ENCODE measurements at regions not wholly inside any gene's neighbourhood (a gene's known extent, or its start where the extent isn't known, plus 50 kb on each side); places are given as distances from the start of the nearest gene placed in this dataset.
A peak's percentile ranks its signal among the peaks of the same experiment; 100 is the strongest.

GRCh38 chr14:71725922-71726579, 206.2 kb upstream of the RGS6 start:
- DNase-seq = no peak

- no peak for DNase-seq
These were observed 205.6 kb upstream of the RGS6 start for GRCh38 chr14:71726580-71727021.

GRCh38 chr14:71728386-71728785, 203.8 kb upstream of the RGS6 start:
- DNase-seq = no peak

GRCh38 chr14:71729596-71729995, 202.6 kb upstream of the RGS6 start:
- DNase-seq = no peak

- DNase-seq = no peak
These were observed 201.8 kb upstream of the RGS6 start for GRCh38 chr14:71730471-71730870.

- no peak for DNase-seq
These were observed 201.1 kb upstream of the RGS6 start for GRCh38 chr14:71731096-71731495.

GRCh38 chr14:71733210-71733883, 198.9 kb upstream of the RGS6 start:
- no peak for DNase-seq

- no peak for DNase-seq
These were observed 198.2 kb upstream of the RGS6 start for GRCh38 chr14:71734076-71734475.

- no peak for DNase-seq
These were observed 197.3 kb upstream of the RGS6 start for GRCh38 chr14:71734885-71735284.

GRCh38 chr14:71737760-71738159, 194.5 kb upstream of the RGS6 start:
- no peak for DNase-seq

- no peak for DNase-seq
These were observed 192.8 kb upstream of the RGS6 start for GRCh38 chr14:71739273-71739990.

GRCh38 chr14:71741241-71741640, 191.0 kb upstream of the RGS6 start:
- no peak for DNase-seq

GRCh38 chr14:71742485-71742884, 189.7 kb upstream of the RGS6 start:
- DNase-seq = no peak

- DNase-seq = no peak
These were observed 187.2 kb upstream of the RGS6 start for GRCh38 chr14:71745072-71745471.

- DNase-seq = no peak
These were observed 184.0 kb upstream of the RGS6 start for GRCh38 chr14:71748196-71748595.

GRCh38 chr14:71749613-71750238, 182.5 kb upstream of the RGS6 start:
- DNase-seq = no peak

- DNase-seq = no peak
These were observed 181.0 kb upstream of the RGS6 start for GRCh38 chr14:71751264-71751663.

- DNase-seq = no peak
These were observed 180.0 kb upstream of the RGS6 start for GRCh38 chr14:71752111-71752738.

GRCh38 chr14:71753126-71753830, 179.0 kb upstream of the RGS6 start:
- peak; percentile 46 for DNase-seq

GRCh38 chr14:71753976-71754375, 178.3 kb upstream of the RGS6 start:
- DNase-seq = no peak

GRCh38 chr14:71754422-71755095, 177.7 kb upstream of the RGS6 start:
- no peak for DNase-seq

Measured in NCI-H774 (cell line).